B cell (primary cell): ENCODE measurements at regions not wholly inside any gene's neighbourhood (a gene's known extent, or its start where the extent isn't known, plus 50 kb on each side); places are given as distances from the start of the nearest gene placed in this dataset.

Source experiments
- ATAC-seq: fragments of 200-7000 bp; cut with Tn5 transposase; one replicate; pipeline ENCODE4 v1.10.0; 2021; ENCODE audit warnings: low read depth, mild to moderate bottlenecking, moderate number of reproducible peaks, moderate library complexity
- CTCF ChIA-PET: fragments of 350-600 bp; sonication (Branson Sonifier 250); formaldehyde crosslinking; loops from one replicate; lab custom pipeline; 2021; ENCODE audit warnings: antibody characterized with exemption, inconsistent platforms; lab: Charles Lee
- POLR2A ChIA-PET: fragments of 350-600 bp; sonication (Branson Sonifier 250); formaldehyde crosslinking; loops from one replicate; lab custom pipeline; 2021; ENCODE audit warnings: antibody characterized with exemption; lab: Charles Lee
- DNase-seq: peaks from one replicate; pipeline ENCODE4 v3.0.0; 2013
- H2AFZ ChIP-seq: 2 replicates; pipeline ENCODE4 v1.6.1; 2012; ENCODE audit warnings: mild to moderate bottlenecking, low read depth, low read length; ENCODE audit not compliant: insufficient read depth, poor library complexity, severe bottlenecking
- H3K27ac ChIP-seq, 2 donors: 1 replicate in 1 of 2; 2 replicates in 1 of 2; pipeline ENCODE4 v1.5.1; 2012 to 2013; ENCODE audit warnings: low read length in 2 of 2, mild to moderate bottlenecking in 2 of 2, moderate library complexity in 1 of 2
- H3K27me3 ChIP-seq, 4 experiments: fragments of 200-600 bp in 1 of 4; sonication (generic) in 1 of 4; replicated peaks in 1 of 4; 1 replicate in 2 of 4; 2 replicates in 2 of 4; pipeline versions ENCODE4 v1.6.1 to v1.7.0; 2013 to 2016; ENCODE audit warnings: low read length in 3 of 4, mild to moderate bottlenecking in 2 of 4, mixed read lengths in 1 of 4, moderate library complexity in 1 of 4; ENCODE audit not compliant: insufficient read depth in 4 of 4, control insufficient read depth in 3 of 4; ENCODE audit errors: control extremely low read depth in 1 of 4
- H3K36me3 ChIP-seq, 2 experiments: replicated peaks in 1 of 2; 1 replicate in 1 of 2; 2 replicates in 1 of 2; pipeline versions ENCODE4 v1.6.1 to v1.7.1; 2013; ENCODE audit warnings: low read length in 1 of 2; ENCODE audit not compliant: insufficient read depth in 2 of 2, control insufficient read depth in 1 of 2; ENCODE audit errors: control extremely low read depth in 1 of 2, extremely low read depth in 1 of 2
- H3K4me1 ChIP-seq, 2 donors: fragments of 200-600 bp in 1 of 2; sonication (generic) in 1 of 2; 1 replicate in 1 of 2; 2 replicates in 1 of 2; pipeline versions ENCODE4 v1.5.1 to v1.6.1; 2013 to 2017; ENCODE audit warnings: low read length in 2 of 2; ENCODE audit not compliant: control insufficient read depth in 2 of 2, insufficient read depth in 2 of 2
- H3K4me2 ChIP-seq: replicated peaks from 2 replicates; pipeline ENCODE3; 2012; ENCODE audit warnings: mild to moderate bottlenecking, low read depth, low read length; ENCODE audit not compliant: poor library complexity, severe bottlenecking
- H3K4me3 ChIP-seq, 5 experiments: fragments of 200-600 bp in 1 of 5; sonication (generic) in 1 of 5; 1 replicate in 3 of 5; 2 replicates in 2 of 5; pipeline versions ENCODE4 v1.5.1 to v1.7.0; 2011 to 2016; ENCODE audit warnings: low read length in 4 of 5, mild to moderate bottlenecking in 4 of 5, low read depth in 2 of 5, control low read depth in 1 of 5, moderate library complexity in 1 of 5; ENCODE audit not compliant: insufficient read depth in 1 of 5; ENCODE audit errors: control extremely low read depth in 1 of 5, extremely low read depth in 1 of 5
- H3K79me2 ChIP-seq: fragments of 200-600 bp; sonication (generic); one replicate; pipeline ENCODE4 v1.6.0; 2016; ENCODE audit warnings: low read length; ENCODE audit not compliant: control insufficient read depth, insufficient read depth
- H3K9ac ChIP-seq: fragments of 200-600 bp; sonication (generic); 2 replicates; pipeline ENCODE4 v1.6.1; 2017; ENCODE audit warnings: mild to moderate bottlenecking, low read length, moderate library complexity
- H3K9me3 ChIP-seq, 3 donors: one replicate each; pipeline versions ENCODE4 v1.6.1 to v1.7.1; 2013; ENCODE audit warnings: low read length in 2 of 3; ENCODE audit not compliant: control insufficient read depth in 2 of 3, insufficient read depth in 1 of 3; ENCODE audit errors: control extremely low read depth in 1 of 3
- H4K20me1 ChIP-seq: 2 replicates; pipeline ENCODE4 v1.6.0; 2012; ENCODE audit warnings: mild to moderate bottlenecking, low read length; ENCODE audit not compliant: insufficient read depth, control insufficient read depth, poor library complexity, severe bottlenecking
- H3K27ac Mint-ChIP-seq: one replicate; pipeline ENCODE4 v1.8.0; 2021; ENCODE audit warnings: mixed read lengths
- H3K27me3 Mint-ChIP-seq: one replicate; pipeline ENCODE4 v1.8.0; 2021; ENCODE audit warnings: mixed read lengths
- H3K4me1 Mint-ChIP-seq: one replicate; pipeline ENCODE4 v1.8.0; 2021; ENCODE audit warnings: mixed read lengths
- H3K4me3 Mint-ChIP-seq: one replicate; pipeline ENCODE4 v1.8.0; 2021; ENCODE audit warnings: mixed read lengths
- H3K9me3 Mint-ChIP-seq: one replicate; pipeline ENCODE4 v1.8.0; 2022; ENCODE audit warnings: mixed read lengths; ENCODE audit not compliant: insufficient read depth
- EZH2 ChIP-seq: IDR thresholded peaks from 2 replicates; pipeline ENCODE4 v1.6.1; 2012; ENCODE audit warnings: borderline replicate concordance, low read depth, mild to moderate bottlenecking, moderate library complexity, low read length; ENCODE audit not compliant: insufficient read depth, poor library complexity, severe bottlenecking
- WGBS: methylation state at CpG from one replicate; pipeline ENCODE4 v1.1.5; 2013; ENCODE audit warnings: missing lambda C conversion rate; ENCODE audit not compliant: insufficient coverage; 5-methylcytosine and 5-hydroxymethylcytosine counted together
- intact Hi-C: fragments of 100-400 bp; cut with micrococcal nuclease; formaldehyde crosslinking; loops from one replicate; pipeline ENCODE4 v1.10.0; 2022
- TF ChIP-seq, protein P1 (sequence below): fragments of 200-600 bp; IDR thresholded peaks from one replicate; pipeline ENCODE4 v1.8.0; 2022; ENCODE audit warnings: antibody characterized with exemption, mild to moderate bottlenecking

DNA sequence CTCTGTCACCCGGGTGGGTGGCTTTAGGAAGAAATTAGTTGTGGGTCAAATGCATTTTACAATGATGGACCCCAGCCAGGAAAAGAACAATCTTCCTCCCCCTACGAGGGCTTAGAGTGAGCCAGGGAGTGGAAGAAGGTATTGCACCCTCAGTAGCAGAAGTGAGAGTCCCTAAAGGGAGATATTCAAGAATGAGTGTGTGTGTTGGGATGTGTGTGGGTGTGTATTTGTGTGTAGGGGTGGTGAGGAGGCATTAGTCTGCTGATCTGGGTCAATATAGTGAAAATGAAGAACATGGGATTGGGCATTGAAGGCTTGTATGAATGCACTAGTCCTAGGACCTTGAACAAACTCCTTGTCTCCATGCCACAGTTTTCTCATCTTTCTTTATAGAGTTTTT is 85.2 kb upstream of the RUNX1 start:
- Histone ChIP-seq H3K4me1 (peaks cover 10 to 11% of the 10 kb centered on the region in 2 donors), H3K9ac (no peak overlapping the region)
- CTCF ChIA-PET: no interaction called here

DNA sequence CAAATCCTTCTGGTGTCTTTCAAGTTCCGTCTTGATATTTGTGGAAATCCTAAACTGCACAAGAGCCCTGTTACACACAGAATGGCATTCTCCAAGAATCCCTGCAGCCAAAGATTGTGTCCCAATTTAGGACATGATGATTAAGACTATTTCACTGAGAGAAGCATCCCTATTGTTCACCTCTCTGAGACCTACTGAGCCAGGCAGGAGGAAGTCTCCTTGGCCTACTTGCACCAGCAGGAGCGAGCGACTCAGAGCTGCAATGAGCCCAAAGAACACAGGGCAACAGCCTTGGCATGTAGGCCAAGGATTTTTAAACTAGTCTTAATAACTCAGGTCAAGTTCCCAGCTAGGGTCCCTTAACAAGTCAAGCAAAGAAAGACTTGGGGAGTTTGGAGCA is 79.4 kb upstream of the RUNX1 start:
- no peak for TF ChIP-seq EZH2
- Histone ChIP-seq H3K4me1 (no peaks in the 10 kb centered on the region), H4K20me1 (no peaks in the 10 kb centered on the region), H3K79me2 (no peaks in the 10 kb centered on the region), H3K27me3 (no peaks in the 10 kb centered on the region), H3K36me3 (no peaks in the 10 kb centered on the region), H3K27ac (no peak overlapping the region), H2AFZ (no peak overlapping the region), H3K9me3 (no peaks in the 10 kb centered on the region), H3K4me2 (no peak overlapping the region), H3K9ac (no peak overlapping the region), H3K4me3 (no peak overlapping the region)
- ChIA-PET CTCF (no interaction called here), POLR2A (interaction anchor here (0.6 kb wide), 1 partner anchor 1000 kb away, joined by 3 read pairs; no protein-coding TSS in a partner anchor)
- no peak for DNase-seq
- Mint-ChIP-seq H3K4me1 (no peaks in the 10 kb centered on the region), H3K27me3 (no peaks in the 10 kb centered on the region), H3K4me3 (no peak overlapping the region), H3K27ac (no peak overlapping the region), H3K9me3 (peaks cover 2% of the 10 kb centered on the region)
- no peak for ATAC-seq
- 100% methylated on average over 2 of the region's 3 CpGs for WGBS
- intact Hi-C loops: no loop called here

More for the DNA sequence above, 85.2 kb upstream of the RUNX1 start:
- H3K9me3 Mint-ChIP-seq: no peaks in the 10 kb centered on the region
- TF ChIP-seq, protein P1, sequence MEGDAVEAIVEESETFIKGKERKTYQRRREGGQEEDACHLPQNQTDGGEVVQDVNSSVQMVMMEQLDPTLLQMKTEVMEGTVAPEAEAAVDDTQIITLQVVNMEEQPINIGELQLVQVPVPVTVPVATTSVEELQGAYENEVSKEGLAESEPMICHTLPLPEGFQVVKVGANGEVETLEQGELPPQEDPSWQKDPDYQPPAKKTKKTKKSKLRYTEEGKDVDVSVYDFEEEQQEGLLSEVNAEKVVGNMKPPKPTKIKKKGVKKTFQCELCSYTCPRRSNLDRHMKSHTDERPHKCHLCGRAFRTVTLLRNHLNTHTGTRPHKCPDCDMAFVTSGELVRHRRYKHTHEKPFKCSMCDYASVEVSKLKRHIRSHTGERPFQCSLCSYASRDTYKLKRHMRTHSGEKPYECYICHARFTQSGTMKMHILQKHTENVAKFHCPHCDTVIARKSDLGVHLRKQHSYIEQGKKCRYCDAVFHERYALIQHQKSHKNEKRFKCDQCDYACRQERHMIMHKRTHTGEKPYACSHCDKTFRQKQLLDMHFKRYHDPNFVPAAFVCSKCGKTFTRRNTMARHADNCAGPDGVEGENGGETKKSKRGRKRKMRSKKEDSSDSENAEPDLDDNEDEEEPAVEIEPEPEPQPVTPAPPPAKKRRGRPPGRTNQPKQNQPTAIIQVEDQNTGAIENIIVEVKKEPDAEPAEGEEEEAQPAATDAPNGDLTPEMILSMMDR: no peak
- no peak for TF ChIP-seq EZH2
- Histone ChIP-seq H4K20me1 (no peaks in the 10 kb centered on the region), H3K4me3 (no peak overlapping the region), H3K9me3 (no peaks in the 10 kb centered on the region), H3K27ac (no peak overlapping the region), H3K36me3 (no peaks in the 10 kb centered on the region), H3K79me2 (no peaks in the 10 kb centered on the region), H3K4me2 (no peak overlapping the region), H3K27me3 (no peaks in the 10 kb centered on the region), H2AFZ (no peak overlapping the region)
- intact Hi-C loops: no loop called here
- no peak overlapping the region for H3K4me3 Mint-ChIP-seq
- WGBS: no CpG with 5 or more reads among the region's 2 CpGs
- POLR2A ChIA-PET: no interaction called here
- H3K4me1 Mint-ChIP-seq: peaks cover 9% of the 10 kb centered on the region
- H3K27me3 Mint-ChIP-seq: no peaks in the 10 kb centered on the region
- DNase-seq: no peak
- no peak for ATAC-seq
- no peak overlapping the region for H3K27ac Mint-ChIP-seq
